ENCODE measurements at regions not wholly inside any gene's neighbourhood (a gene's known extent, or its start where the extent isn't known, plus 50 kb on each side); places are given as distances from the start of the nearest gene placed in this dataset.

DNA sequence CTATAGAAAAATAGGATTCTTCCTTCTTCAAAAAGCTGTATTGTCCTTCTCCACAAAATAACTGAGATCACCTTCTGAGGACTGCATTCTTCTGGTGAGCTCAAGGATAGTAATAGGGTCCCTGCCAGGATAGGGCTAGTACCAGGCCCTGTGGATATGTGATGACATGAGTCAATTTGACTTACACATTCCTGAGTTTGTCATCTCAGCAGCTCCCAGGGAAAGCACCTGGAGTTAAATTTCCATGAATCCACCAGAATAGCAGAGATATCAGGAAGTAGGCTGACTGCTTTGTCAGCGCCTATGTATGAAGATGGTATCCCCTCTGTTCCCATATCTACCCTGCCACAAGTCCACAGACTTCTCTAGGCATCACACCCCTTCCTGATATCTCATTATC is 225.8 kb downstream of the PMP22 start:
- TF ChIP-seq, protein P1, sequence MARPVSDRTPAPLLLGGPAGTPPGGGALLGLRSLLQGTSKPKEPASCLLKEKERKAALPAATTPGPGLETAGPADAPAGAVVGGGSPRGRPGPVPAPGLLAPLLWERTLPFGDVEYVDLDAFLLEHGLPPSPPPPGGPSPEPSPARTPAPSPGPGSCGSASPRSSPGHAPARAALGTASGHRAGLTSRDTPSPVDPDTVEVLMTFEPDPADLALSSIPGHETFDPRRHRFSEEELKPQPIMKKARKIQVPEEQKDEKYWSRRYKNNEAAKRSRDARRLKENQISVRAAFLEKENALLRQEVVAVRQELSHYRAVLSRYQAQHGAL (CRISPR knock-in tag; IDR thresholded peaks at IDR 0.05; ENCODE audit: not compliant biosample characterization) = no peak
- TF ChIP-seq HOXD1 (CRISPR knock-in tag; IDR thresholded peaks at IDR 0.05) (no peak), POLR2AphosphoS2 (IDR thresholded peaks at IDR 0.05; ENCODE audit: low read depth, low read length) (no peak), KAT8 (CRISPR knock-in tag; IDR thresholded peaks at IDR 0.05) (no peak), DR1 (CRISPR knock-in tag; IDR thresholded peaks at IDR 0.05) (no peak), HNRNPLL (IDR thresholded peaks at IDR 0.05; ENCODE audit: low read depth, low read length, poor library complexity, severe bottlenecking) (no peak), PAF1 (CRISPR knock-in tag; IDR thresholded peaks at IDR 0.05) (no peak), TRIM24 (CRISPR knock-in tag; IDR thresholded peaks at IDR 0.05) (no peak), ZNF530 (CRISPR knock-in tag; IDR thresholded peaks at IDR 0.05; ENCODE audit: low read depth) (no peak), TCF7L2 (IDR thresholded peaks at IDR 0.05; ENCODE audit: low read depth, low read length) (no peak), ZNF383 (CRISPR knock-in tag; IDR thresholded peaks at IDR 0.05; ENCODE audit: borderline replicate concordance) (no peak), RNF2 (conservative IDR thresholded peaks at IDR 0.05; ENCODE audit: low read depth) (no peak)
- TF ChIP-seq, protein P2, sequence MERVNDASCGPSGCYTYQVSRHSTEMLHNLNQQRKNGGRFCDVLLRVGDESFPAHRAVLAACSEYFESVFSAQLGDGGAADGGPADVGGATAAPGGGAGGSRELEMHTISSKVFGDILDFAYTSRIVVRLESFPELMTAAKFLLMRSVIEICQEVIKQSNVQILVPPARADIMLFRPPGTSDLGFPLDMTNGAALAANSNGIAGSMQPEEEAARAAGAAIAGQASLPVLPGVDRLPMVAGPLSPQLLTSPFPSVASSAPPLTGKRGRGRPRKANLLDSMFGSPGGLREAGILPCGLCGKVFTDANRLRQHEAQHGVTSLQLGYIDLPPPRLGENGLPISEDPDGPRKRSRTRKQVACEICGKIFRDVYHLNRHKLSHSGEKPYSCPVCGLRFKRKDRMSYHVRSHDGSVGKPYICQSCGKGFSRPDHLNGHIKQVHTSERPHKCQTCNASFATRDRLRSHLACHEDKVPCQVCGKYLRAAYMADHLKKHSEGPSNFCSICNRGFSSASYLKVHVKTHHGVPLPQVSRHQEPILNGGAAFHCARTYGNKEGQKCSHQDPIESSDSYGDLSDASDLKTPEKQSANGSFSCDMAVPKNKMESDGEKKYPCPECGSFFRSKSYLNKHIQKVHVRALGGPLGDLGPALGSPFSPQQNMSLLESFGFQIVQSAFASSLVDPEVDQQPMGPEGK (CRISPR knock-in tag; IDR thresholded peaks at IDR 0.05) = no peak
- TF ChIP-seq, protein P3, sequence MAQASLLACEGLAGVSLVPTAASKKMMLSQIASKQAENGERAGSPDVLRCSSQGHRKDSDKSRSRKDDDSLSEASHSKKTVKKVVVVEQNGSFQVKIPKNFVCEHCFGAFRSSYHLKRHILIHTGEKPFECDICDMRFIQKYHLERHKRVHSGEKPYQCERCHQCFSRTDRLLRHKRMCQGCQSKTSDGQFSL (CRISPR knock-in tag; IDR thresholded peaks at IDR 0.05) = no peak
- TF ChIP-seq, protein P4, sequence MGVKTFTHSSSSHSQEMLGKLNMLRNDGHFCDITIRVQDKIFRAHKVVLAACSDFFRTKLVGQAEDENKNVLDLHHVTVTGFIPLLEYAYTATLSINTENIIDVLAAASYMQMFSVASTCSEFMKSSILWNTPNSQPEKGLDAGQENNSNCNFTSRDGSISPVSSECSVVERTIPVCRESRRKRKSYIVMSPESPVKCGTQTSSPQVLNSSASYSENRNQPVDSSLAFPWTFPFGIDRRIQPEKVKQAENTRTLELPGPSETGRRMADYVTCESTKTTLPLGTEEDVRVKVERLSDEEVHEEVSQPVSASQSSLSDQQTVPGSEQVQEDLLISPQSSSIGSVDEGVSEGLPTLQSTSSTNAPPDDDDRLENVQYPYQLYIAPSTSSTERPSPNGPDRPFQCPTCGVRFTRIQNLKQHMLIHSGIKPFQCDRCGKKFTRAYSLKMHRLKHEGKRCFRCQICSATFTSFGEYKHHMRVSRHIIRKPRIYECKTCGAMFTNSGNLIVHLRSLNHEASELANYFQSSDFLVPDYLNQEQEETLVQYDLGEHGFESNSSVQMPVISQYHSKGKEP (CRISPR knock-in tag; IDR thresholded peaks at IDR 0.05) = no peak
- TF ChIP-seq, protein P5, sequence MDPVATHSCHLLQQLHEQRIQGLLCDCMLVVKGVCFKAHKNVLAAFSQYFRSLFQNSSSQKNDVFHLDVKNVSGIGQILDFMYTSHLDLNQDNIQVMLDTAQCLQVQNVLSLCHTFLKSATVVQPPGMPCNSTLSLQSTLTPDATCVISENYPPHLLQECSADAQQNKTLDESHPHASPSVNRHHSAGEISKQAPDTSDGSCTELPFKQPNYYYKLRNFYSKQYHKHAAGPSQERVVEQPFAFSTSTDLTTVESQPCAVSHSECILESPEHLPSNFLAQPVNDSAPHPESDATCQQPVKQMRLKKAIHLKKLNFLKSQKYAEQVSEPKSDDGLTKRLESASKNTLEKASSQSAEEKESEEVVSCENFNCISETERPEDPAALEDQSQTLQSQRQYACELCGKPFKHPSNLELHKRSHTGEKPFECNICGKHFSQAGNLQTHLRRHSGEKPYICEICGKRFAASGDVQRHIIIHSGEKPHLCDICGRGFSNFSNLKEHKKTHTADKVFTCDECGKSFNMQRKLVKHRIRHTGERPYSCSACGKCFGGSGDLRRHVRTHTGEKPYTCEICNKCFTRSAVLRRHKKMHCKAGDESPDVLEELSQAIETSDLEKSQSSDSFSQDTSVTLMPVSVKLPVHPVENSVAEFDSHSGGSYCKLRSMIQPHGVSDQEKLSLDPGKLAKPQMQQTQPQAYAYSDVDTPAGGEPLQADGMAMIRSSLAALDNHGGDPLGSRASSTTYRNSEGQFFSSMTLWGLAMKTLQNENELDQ (CRISPR knock-in tag; IDR thresholded peaks at IDR 0.05; ENCODE audit: borderline replicate concordance) = no peak
- no peaks in the 10 kb centered on the region for H3K79me2 ChIP-seq (ENCODE audit: insufficient read depth, low read length)
- H3K4me1 ChIP-seq (ENCODE audit: insufficient read depth, low read length) = no peaks in the 10 kb centered on the region
- CTCF ChIA-PET (ENCODE audit: low intra/inter-chr PET ratio, low total read pairs) = no interaction called here
- WGBS (ENCODE audit: low lambda C conversion rate) = 0% methylated on average over 1 of the region's 1 CpG
- no peak overlapping the region for H3K9ac ChIP-seq (ENCODE audit: insufficient read depth, low read depth, low read length)
- in situ Hi-C loops (cut with HindIII; ENCODE audit: extremely low pct_ligation_motif_present, low pct_unique_long_range_greater_than_20kb) (no loop called here), intact Hi-C loops (cut with micrococcal nuclease; ENCODE audit: unreplicated experiment) (no loop called here)
- no peaks in the 10 kb centered on the region for H3K36me3 ChIP-seq (replicated peaks in 1 of 2; ENCODE audit: control insufficient read depth in 1 of 2, insufficient read depth in 2 of 2, low read length in 2 of 2)
- peaks cover 0 to 4% of the 10 kb centered on the region in 2 experiments; a peak in 1 of 5 replicates for H3K27me3 ChIP-seq (ENCODE audit: control insufficient read depth in 1 of 2, insufficient read depth in 2 of 2, low read length in 2 of 2)
- BruUV-seq (replicated peaks) = no TSS peak
- DNase-seq (ENCODE audit: low spot score) (no peak), FAIRE-seq (no peak), ATAC-seq (no peak)
- no peak overlapping the region for H3K4me2 ChIP-seq (ENCODE audit: low read depth, low read length)
- no peak overlapping the region for H3K4me3 ChIP-seq (replicated peaks in 1 of 3; ENCODE audit: insufficient read depth in 1 of 3, low read depth in 2 of 3, low read length in 3 of 3)
- H4K20me1 ChIP-seq (ENCODE audit: insufficient read depth, low read length) = no peaks in the 10 kb centered on the region
- H3K9me3 ChIP-seq (ENCODE audit: low read length) = no peaks in the 10 kb centered on the region
- H3K27ac ChIP-seq (ENCODE audit: extremely low read length, insufficient read depth, low read length) = no peak overlapping the region
- H2AFZ ChIP-seq (ENCODE audit: low read length) = no peak overlapping the region
- POLR2A ChIA-PET = no interaction called here

Data from HepG2 (cell line).